ENCODE measurements at regions not wholly inside any gene's neighbourhood (a gene's known extent, or its start where the extent isn't known, plus 50 kb on each side); places are given as distances from the start of the nearest gene placed in this dataset.

- no peak for TF ChIP-seq EZH2 (IDR thresholded peaks at IDR 0.05)
- TF ChIP-seq POLR2AphosphoS5 (IDR thresholded peaks at IDR 0.05; ENCODE audit: borderline replicate concordance, low read depth, low read length) = peak; percentile 26; the same call in 1 of the 2 replicates
These were observed 190.4 kb downstream of the OGFRL1 start for GRCh38 chr6:71478834-71479541.
